ENCODE measurements at regions not wholly inside any gene's neighbourhood (a gene's known extent, or its start where the extent isn't known, plus 50 kb on each side); places are given as distances from the start of the nearest gene placed in this dataset.

DNA sequence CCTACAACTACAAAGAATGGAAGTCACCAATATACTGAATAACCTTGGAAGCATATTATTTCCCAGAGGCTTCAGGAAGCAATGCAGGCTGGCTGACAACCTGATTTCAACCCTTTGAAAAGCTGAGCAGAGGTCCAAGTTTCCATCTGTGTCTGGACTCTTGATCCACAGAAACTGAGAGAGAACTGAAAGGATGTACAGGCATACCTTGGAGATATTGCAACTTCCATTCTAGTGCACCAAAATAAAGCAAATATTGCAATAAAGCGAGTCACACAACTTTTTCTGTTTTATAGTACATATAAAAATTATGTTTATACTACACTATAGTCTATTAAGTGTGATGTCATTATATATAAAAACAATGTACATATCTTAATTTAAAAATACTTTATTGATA is 85.3 kb downstream of the TYW3 start:
- Histone ChIP-seq H3K4me2 (no peak overlapping the region), H3K9me2 (ENCODE audit: insufficient read depth) (no peaks in the 10 kb centered on the region), H3F3A (replicated peaks; ENCODE audit: low read depth) (no peaks in the 10 kb centered on the region), H4K20me1 (replicated peaks; ENCODE audit: insufficient read depth) (no peaks in the 10 kb centered on the region), H3K27me3 (ENCODE audit: insufficient read depth) (no peaks in the 10 kb centered on the region), H3K4me3 (no peak overlapping the region), H3K27ac (ENCODE audit: low read depth) (no peak overlapping the region), H2AFZ (no peak overlapping the region; the same call in 1 of the 2 replicates), H3K4me1 (ENCODE audit: insufficient read depth) (no peaks in the 10 kb centered on the region), H3K79me2 (replicated peaks; ENCODE audit: insufficient read depth) (no peaks in the 10 kb centered on the region), H3K36me3 (ENCODE audit: insufficient read depth) (no peaks in the 10 kb centered on the region)
- DNase-seq (ENCODE audit: low spot score): no peak
- no peak for ATAC-seq
- TF ChIP-seq ZNF114 (CRISPR knock-in tag; IDR thresholded peaks at IDR 0.05): no peak
- TF ChIP-seq, protein P1, sequence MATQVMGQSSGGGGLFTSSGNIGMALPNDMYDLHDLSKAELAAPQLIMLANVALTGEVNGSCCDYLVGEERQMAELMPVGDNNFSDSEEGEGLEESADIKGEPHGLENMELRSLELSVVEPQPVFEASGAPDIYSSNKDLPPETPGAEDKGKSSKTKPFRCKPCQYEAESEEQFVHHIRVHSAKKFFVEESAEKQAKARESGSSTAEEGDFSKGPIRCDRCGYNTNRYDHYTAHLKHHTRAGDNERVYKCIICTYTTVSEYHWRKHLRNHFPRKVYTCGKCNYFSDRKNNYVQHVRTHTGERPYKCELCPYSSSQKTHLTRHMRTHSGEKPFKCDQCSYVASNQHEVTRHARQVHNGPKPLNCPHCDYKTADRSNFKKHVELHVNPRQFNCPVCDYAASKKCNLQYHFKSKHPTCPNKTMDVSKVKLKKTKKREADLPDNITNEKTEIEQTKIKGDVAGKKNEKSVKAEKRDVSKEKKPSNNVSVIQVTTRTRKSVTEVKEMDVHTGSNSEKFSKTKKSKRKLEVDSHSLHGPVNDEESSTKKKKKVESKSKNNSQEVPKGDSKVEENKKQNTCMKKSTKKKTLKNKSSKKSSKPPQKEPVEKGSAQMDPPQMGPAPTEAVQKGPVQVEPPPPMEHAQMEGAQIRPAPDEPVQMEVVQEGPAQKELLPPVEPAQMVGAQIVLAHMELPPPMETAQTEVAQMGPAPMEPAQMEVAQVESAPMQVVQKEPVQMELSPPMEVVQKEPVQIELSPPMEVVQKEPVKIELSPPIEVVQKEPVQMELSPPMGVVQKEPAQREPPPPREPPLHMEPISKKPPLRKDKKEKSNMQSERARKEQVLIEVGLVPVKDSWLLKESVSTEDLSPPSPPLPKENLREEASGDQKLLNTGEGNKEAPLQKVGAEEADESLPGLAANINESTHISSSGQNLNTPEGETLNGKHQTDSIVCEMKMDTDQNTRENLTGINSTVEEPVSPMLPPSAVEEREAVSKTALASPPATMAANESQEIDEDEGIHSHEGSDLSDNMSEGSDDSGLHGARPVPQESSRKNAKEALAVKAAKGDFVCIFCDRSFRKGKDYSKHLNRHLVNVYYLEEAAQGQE (IDR thresholded peaks at IDR 0.05; ENCODE audit: unreplicated experiment): no peak
- TF ChIP-seq, protein P2, sequence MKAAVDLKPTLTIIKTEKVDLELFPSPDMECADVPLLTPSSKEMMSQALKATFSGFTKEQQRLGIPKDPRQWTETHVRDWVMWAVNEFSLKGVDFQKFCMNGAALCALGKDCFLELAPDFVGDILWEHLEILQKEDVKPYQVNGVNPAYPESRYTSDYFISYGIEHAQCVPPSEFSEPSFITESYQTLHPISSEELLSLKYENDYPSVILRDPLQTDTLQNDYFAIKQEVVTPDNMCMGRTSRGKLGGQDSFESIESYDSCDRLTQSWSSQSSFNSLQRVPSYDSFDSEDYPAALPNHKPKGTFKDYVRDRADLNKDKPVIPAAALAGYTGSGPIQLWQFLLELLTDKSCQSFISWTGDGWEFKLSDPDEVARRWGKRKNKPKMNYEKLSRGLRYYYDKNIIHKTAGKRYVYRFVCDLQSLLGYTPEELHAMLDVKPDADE (IDR thresholded peaks at IDR 0.05): no peak
- TF ChIP-seq, protein P3, sequence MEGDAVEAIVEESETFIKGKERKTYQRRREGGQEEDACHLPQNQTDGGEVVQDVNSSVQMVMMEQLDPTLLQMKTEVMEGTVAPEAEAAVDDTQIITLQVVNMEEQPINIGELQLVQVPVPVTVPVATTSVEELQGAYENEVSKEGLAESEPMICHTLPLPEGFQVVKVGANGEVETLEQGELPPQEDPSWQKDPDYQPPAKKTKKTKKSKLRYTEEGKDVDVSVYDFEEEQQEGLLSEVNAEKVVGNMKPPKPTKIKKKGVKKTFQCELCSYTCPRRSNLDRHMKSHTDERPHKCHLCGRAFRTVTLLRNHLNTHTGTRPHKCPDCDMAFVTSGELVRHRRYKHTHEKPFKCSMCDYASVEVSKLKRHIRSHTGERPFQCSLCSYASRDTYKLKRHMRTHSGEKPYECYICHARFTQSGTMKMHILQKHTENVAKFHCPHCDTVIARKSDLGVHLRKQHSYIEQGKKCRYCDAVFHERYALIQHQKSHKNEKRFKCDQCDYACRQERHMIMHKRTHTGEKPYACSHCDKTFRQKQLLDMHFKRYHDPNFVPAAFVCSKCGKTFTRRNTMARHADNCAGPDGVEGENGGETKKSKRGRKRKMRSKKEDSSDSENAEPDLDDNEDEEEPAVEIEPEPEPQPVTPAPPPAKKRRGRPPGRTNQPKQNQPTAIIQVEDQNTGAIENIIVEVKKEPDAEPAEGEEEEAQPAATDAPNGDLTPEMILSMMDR (conservative IDR thresholded peaks at IDR 0.05; ENCODE audit: low read depth in 2 of 2): no peak
- no peak for TF ChIP-seq EZH2 (IDR thresholded peaks at IDR 0.05; ENCODE audit: low read depth, unreplicated experiment)
- TF ChIP-seq ZNF331 (CRISPR knock-in tag; IDR thresholded peaks at IDR 0.05; ENCODE audit: low read depth): no peak
- no peak for TF ChIP-seq STAT1 (IDR thresholded peaks at IDR 0.05; ENCODE audit: unreplicated experiment)
- TF ChIP-seq CREB1 (CRISPR knock-in tag; IDR thresholded peaks at IDR 0.05; ENCODE audit: low read depth): no peak
- no peak for TF ChIP-seq EZH2phosphoT487 (IDR thresholded peaks at IDR 0.05; ENCODE audit: unreplicated experiment)
- TF ChIP-seq JUNB (IDR thresholded peaks at IDR 0.05; ENCODE audit: unreplicated experiment): no peak
- TF ChIP-seq, protein P4, sequence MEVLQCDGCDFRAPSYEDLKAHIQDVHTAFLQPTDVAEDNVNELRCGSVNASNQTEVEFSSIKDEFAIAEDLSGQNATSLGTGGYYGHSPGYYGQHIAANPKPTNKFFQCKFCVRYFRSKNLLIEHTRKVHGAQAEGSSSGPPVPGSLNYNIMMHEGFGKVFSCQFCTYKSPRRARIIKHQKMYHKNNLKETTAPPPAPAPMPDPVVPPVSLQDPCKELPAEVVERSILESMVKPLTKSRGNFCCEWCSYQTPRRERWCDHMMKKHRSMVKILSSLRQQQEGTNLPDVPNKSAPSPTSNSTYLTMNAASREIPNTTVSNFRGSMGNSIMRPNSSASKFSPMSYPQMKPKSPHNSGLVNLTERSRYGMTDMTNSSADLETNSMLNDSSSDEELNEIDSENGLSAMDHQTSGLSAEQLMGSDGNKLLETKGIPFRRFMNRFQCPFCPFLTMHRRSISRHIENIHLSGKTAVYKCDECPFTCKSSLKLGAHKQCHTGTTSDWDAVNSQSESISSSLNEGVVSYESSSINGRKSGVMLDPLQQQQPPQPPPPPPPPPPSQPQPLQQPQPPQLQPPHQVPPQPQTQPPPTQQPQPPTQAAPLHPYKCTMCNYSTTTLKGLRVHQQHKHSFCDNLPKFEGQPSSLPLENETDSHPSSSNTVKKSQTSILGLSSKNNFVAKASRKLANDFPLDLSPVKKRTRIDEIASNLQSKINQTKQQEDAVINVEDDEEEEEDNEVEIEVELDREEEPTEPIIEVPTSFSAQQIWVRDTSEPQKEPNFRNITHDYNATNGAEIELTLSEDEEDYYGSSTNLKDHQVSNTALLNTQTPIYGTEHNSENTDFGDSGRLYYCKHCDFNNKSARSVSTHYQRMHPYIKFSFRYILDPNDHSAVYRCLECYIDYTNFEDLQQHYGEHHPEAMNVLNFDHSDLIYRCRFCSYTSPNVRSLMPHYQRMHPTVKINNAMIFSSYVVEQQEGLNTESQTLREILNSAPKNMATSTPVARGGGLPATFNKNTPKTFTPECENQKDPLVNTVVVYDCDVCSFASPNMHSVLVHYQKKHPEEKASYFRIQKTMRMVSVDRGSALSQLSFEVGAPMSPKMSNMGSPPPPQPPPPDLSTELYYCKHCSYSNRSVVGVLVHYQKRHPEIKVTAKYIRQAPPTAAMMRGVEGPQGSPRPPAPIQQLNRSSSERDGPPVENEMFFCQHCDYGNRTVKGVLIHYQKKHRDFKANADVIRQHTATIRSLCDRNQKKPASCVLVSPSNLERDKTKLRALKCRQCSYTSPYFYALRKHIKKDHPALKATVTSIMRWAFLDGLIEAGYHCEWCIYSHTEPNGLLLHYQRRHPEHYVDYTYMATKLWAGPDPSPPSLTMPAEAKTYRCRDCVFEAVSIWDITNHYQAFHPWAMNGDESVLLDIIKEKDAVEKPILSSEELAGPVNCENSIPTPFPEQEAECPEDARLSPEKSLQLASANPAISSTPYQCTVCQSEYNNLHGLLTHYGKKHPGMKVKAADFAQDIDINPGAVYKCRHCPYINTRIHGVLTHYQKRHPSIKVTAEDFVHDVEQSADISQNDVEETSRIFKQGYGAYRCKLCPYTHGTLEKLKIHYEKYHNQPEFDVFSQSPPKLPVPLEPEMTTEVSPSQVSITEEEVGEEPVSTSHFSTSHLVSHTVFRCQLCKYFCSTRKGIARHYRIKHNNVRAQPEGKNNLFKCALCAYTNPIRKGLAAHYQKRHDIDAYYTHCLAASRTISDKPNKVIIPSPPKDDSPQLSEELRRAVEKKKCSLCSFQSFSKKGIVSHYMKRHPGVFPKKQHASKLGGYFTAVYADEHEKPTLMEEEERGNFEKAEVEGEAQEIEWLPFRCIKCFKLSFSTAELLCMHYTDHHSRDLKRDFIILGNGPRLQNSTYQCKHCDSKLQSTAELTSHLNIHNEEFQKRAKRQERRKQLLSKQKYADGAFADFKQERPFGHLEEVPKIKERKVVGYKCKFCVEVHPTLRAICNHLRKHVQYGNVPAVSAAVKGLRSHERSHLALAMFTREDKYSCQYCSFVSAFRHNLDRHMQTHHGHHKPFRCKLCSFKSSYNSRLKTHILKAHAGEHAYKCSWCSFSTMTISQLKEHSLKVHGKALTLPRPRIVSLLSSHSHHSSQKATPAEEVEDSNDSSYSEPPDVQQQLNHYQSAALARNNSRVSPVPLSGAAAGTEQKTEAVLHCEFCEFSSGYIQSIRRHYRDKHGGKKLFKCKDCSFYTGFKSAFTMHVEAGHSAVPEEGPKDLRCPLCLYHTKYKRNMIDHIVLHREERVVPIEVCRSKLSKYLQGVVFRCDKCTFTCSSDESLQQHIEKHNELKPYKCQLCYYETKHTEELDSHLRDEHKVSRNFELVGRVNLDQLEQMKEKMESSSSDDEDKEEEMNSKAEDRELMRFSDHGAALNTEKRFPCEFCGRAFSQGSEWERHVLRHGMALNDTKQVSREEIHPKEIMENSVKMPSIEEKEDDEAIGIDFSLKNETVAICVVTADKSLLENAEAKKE (CRISPR knock-in tag; IDR thresholded peaks at IDR 0.05): no peak
- TF ChIP-seq POLR2AphosphoS5 (IDR thresholded peaks at IDR 0.05; ENCODE audit: low read depth): no peak
- H3K27me3 Mint-ChIP-seq (ENCODE audit: insufficient read depth, low read depth, poor library complexity): no peaks in the 10 kb centered on the region
- H3K36me3 Mint-ChIP-seq (ENCODE audit: low read depth): no peaks in the 10 kb centered on the region
- no peak overlapping the region for H3K4me3 Mint-ChIP-seq
- H3K27ac Mint-ChIP-seq: no peak overlapping the region
- no peaks in the 10 kb centered on the region for H3K4me1 Mint-ChIP-seq
- no peaks in the 10 kb centered on the region for H3K9me3 Mint-ChIP-seq
